ENCODE measurements at regions not wholly inside any gene's neighbourhood (a gene's known extent, or its start where the extent isn't known, plus 50 kb on each side); places are given as distances from the start of the nearest gene placed in this dataset.
"Not testable (repeated sequence)": the region's sequence is repeated elsewhere in the genome, so short reads cannot be mapped to it uniquely, and the experiment has no call there.

GRCh38 chr11:70885281-70886231, 366.8 kb downstream of the SHANK2 start:
- no peak for DNase-seq

GRCh38 chr11:70886256-70886655, 366.1 kb downstream of the SHANK2 start:
- DNase-seq = no peak

- no peak for DNase-seq
Observed at GRCh38 chr11:70886676-70887541, 365.5 kb downstream of the SHANK2 start.

GRCh38 chr11:70887542-70887827, 364.9 kb downstream of the SHANK2 start:
- no peak for DNase-seq

GRCh38 chr11:70888061-70888460, 364.3 kb downstream of the SHANK2 start:
- no peak for DNase-seq

- no peak for DNase-seq
Observed at GRCh38 chr11:70889411-70889810, 363.0 kb downstream of the SHANK2 start.

- DNase-seq = no peak
Observed at GRCh38 chr11:70891844-70892380, 360.5 kb downstream of the SHANK2 start.

GRCh38 chr11:70892889-70893288, 359.5 kb downstream of the SHANK2 start:
- DNase-seq = no peak

- no peak for DNase-seq
Observed at GRCh38 chr11:70894566-70895365, 357.6 kb downstream of the SHANK2 start.

GRCh38 chr11:70895366-70895670, 357.1 kb downstream of the SHANK2 start:
- no peak for DNase-seq

GRCh38 chr11:70897429-70897828, 354.9 kb downstream of the SHANK2 start:
- DNase-seq = no peak

GRCh38 chr11:70899616-70900015, 352.8 kb downstream of the SHANK2 start:
- DNase-seq = no peak

GRCh38 chr11:70900540-70900939, 351.8 kb downstream of the SHANK2 start:
- DNase-seq = no peak

GRCh38 chr11:70901951-70902521, 350.3 kb downstream of the SHANK2 start:
- no peak for DNase-seq

GRCh38 chr11:70903229-70903628, 349.1 kb downstream of the SHANK2 start:
- not testable (repeated sequence) for DNase-seq

- no peak for DNase-seq
Observed at GRCh38 chr11:70906101-70906500, 346.3 kb downstream of the SHANK2 start.

- DNase-seq = no peak
Observed at GRCh38 chr11:70908223-70908622, 344.2 kb downstream of the SHANK2 start.

- no peak for DNase-seq
Observed at GRCh38 chr11:70910835-70911234, 341.5 kb downstream of the SHANK2 start.

GRCh38 chr11:70912226-70912840, 340.0 kb downstream of the SHANK2 start:
- DNase-seq = no peak

- DNase-seq = no peak
Observed at GRCh38 chr11:70913715-70914231, 338.6 kb downstream of the SHANK2 start.

GRCh38 chr11:70914496-70914895, 337.9 kb downstream of the SHANK2 start:
- no peak for DNase-seq

Measured in stimulated activated CD4-positive, alpha-beta T cell treated with anti-CD3 and anti-CD28 coated beads, Interleukin-2, amount 100 ng/mL, for 48 hours (primary cell).